ENCODE measurements at regions not wholly inside any gene's neighbourhood (a gene's known extent, or its start where the extent isn't known, plus 50 kb on each side); places are given as distances from the start of the nearest gene placed in this dataset.

GRCh38 chr3:20442846-20443245 lies 256.8 kb upstream of the SGO1 start:
- CTCF ChIA-PET: no interaction called here
- peaks cover 0 to 6% of the 10 kb centered on the region in 2 experiments; a peak in 2 of 4 replicates for H3K9me3 ChIP-seq (ENCODE audit: control insufficient read depth in 1 of 2, insufficient read depth in 1 of 2, low read depth in 1 of 2, low read length in 2 of 2)

More at GRCh38 chr3:20442846-20443245, 256.8 kb upstream of the SGO1 start:
- Histone ChIP-seq H3K27ac (ENCODE audit: low read depth, low read length) (no peak overlapping the region), H3K9me2 (ENCODE audit: insufficient read depth) (no peaks in the 10 kb centered on the region), H3K79me2 (ENCODE audit: insufficient read depth, low read length) (no peaks in the 10 kb centered on the region), H3K9ac (ENCODE audit: low read length) (no peak overlapping the region), H4K20me1 (ENCODE audit: insufficient read depth) (no peaks in the 10 kb centered on the region), H3K4me2 (ENCODE audit: low read length) (no peak overlapping the region), H2AFZ (ENCODE audit: low read depth, low read length, poor library complexity, severe bottlenecking) (no peak overlapping the region), H3K4me3 (replicated peaks in 1 of 2; ENCODE audit: low read depth in 1 of 2, low read length in 2 of 2) (no peak overlapping the region), H3K4me1 (ENCODE audit: control insufficient read depth in 1 of 2, insufficient read depth in 2 of 2, low read length in 2 of 2) (no peaks in the 10 kb centered on the region), H3K36me3 (ENCODE audit: control insufficient read depth in 1 of 2, insufficient read depth in 2 of 2, low read length in 2 of 2) (no peaks in the 10 kb centered on the region; a peak in 1 of 4 replicates), H3K27me3 (ENCODE audit: insufficient read depth, low read length) (no peaks in the 10 kb centered on the region)
- no peak for ATAC-seq
- ChIA-PET POLR2A (no interaction called here), RAD21 (ENCODE audit: low non-redundant PET in 1 of 2, low total read pairs in 2 of 2, uncharacterized antibody in 2 of 2, unreplicated experiment in 2 of 2) (no interaction called here)
- no TSS peak for BruUV-seq (replicated peaks)
- TF ChIP-seq EZH2phosphoT487 (IDR thresholded peaks at IDR 0.05; ENCODE audit: borderline replicate concordance): no peak
- TF ChIP-seq ATF3 (IDR thresholded peaks at IDR 0.05): no peak
- TF ChIP-seq SIN3A (IDR thresholded peaks at IDR 0.05; ENCODE audit: low read depth): no peak
- TF ChIP-seq CBX3 (IDR thresholded peaks at IDR 0.05; ENCODE audit: low read depth): no peak
- no peak for TF ChIP-seq ZNF274 (IDR thresholded peaks at IDR 0.05; ENCODE audit: low read depth, low read length)
- TF ChIP-seq MAX (IDR thresholded peaks at IDR 0.05): no peak
- TF ChIP-seq CTCF (IDR thresholded peaks at IDR 0.05 in 2 of 3, conservative IDR thresholded peaks at IDR 0.05 in 1 of 3; ENCODE audit: borderline replicate concordance in 1 of 3, insufficient read depth in 1 of 3, low read depth in 2 of 3, low read length in 2 of 3): no peak
- no peak for TF ChIP-seq REST (IDR thresholded peaks at IDR 0.05; ENCODE audit: low read depth)
- DNase-seq (ENCODE audit: low read depth, low spot score): no peak
- intact Hi-C loops (cut with micrococcal nuclease): no loop called here

All from HCT116 (cell line).